Activated B cell treated with CpG ODN at 0.5 μM for 24 hours (primary cell): ENCODE measurements at regions not wholly inside any gene's neighbourhood (a gene's known extent, or its start where the extent isn't known, plus 50 kb on each side); places are given as distances from the start of the nearest gene placed in this dataset.

Source experiments
- ATAC-seq: fragments of 200-7000 bp; cut with Tn5 transposase; one replicate; pipeline ENCODE4 v1.10.0; 2021; ENCODE audit warnings: low read depth, mild to moderate bottlenecking, moderate library complexity
- CTCF ChIA-PET: fragments of 350-600 bp; sonication (Branson Sonifier 250); formaldehyde crosslinking; loops from one replicate; lab custom pipeline; 2021; ENCODE audit warnings: antibody characterized with exemption; lab: Charles Lee
- POLR2A ChIA-PET: fragments of 350-600 bp; sonication (Branson Sonifier 250); formaldehyde crosslinking; loops from one replicate; lab custom pipeline; 2021; ENCODE audit warnings: antibody characterized with exemption; lab: Charles Lee
- DNase-seq: peaks from one replicate; pipeline ENCODE4 v3.0.0; 2022
- H3K27ac Mint-ChIP-seq: one replicate; pipeline ENCODE4 v1.8.0; 2020; ENCODE audit warnings: mixed read lengths
- H3K27me3 Mint-ChIP-seq: one replicate; pipeline ENCODE4 v1.8.0; 2021; ENCODE audit warnings: mixed read lengths
- H3K36me3 Mint-ChIP-seq: one replicate; pipeline ENCODE4 v1.8.0; 2021; ENCODE audit warnings: low read depth, mixed read lengths
- H3K4me1 Mint-ChIP-seq: one replicate; pipeline ENCODE4 v1.8.0; 2021; ENCODE audit warnings: mixed read lengths
- H3K4me3 Mint-ChIP-seq: one replicate; pipeline ENCODE4 v1.8.0; 2020; ENCODE audit warnings: mild to moderate bottlenecking, mixed read lengths
- H3K9me3 Mint-ChIP-seq: one replicate; pipeline ENCODE4 v1.8.0; 2020; ENCODE audit warnings: mixed read lengths
- intact Hi-C: fragments of 100-400 bp; cut with micrococcal nuclease; formaldehyde crosslinking; loops from one replicate; pipeline ENCODE4 v1.15.1; 2024
- TF ChIP-seq, protein P1 (sequence below): fragments of 200-600 bp; IDR thresholded peaks from one replicate; pipeline ENCODE4 v1.8.0; 2022; ENCODE audit warnings: antibody characterized with exemption, mild to moderate bottlenecking

DNA sequence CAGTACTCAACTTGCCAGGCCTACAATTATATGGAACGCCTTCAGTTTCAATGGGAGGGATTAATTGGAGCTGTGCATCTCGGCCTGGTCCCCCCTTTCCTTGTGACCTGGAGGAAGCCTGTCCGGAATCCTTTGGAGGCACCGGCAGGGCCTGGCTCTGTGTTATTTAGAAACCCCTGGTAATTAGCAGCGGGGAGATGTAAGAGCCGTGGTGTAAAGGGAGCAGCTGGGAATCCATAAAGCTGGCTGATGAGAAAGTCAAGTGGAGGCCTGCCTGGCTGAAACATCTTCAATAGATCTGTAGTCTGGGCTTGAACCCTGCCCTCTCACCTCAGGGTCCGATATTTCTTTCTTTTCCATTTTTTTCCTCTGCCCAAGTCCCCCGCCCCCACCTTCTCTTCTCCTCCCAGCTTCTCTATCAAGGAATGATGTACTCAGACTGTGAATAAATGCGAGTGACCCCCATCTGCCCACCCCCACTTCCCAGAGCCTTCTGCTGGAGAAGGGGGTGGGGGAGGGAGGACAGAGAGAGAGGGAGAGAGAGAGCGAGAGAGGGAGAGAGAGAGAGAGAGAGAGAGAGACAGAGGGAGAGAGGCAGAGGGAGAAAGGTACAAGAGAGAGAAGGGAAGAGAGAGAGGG lies 495.5 kb upstream of the ZFHX3 start:
- no peak overlapping the region for H3K27ac Mint-ChIP-seq
- no peak for ATAC-seq
- TF ChIP-seq, protein P1, sequence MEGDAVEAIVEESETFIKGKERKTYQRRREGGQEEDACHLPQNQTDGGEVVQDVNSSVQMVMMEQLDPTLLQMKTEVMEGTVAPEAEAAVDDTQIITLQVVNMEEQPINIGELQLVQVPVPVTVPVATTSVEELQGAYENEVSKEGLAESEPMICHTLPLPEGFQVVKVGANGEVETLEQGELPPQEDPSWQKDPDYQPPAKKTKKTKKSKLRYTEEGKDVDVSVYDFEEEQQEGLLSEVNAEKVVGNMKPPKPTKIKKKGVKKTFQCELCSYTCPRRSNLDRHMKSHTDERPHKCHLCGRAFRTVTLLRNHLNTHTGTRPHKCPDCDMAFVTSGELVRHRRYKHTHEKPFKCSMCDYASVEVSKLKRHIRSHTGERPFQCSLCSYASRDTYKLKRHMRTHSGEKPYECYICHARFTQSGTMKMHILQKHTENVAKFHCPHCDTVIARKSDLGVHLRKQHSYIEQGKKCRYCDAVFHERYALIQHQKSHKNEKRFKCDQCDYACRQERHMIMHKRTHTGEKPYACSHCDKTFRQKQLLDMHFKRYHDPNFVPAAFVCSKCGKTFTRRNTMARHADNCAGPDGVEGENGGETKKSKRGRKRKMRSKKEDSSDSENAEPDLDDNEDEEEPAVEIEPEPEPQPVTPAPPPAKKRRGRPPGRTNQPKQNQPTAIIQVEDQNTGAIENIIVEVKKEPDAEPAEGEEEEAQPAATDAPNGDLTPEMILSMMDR = no peak
- H3K9me3 Mint-ChIP-seq = no peaks in the 10 kb centered on the region
- DNase-seq = no peak
- H3K27me3 Mint-ChIP-seq = peaks cover 38% of the 10 kb centered on the region
- H3K4me3 Mint-ChIP-seq = no peak overlapping the region
- CTCF ChIA-PET = no interaction called here
- POLR2A ChIA-PET = no interaction called here
- no peaks in the 10 kb centered on the region for H3K4me1 Mint-ChIP-seq
- no peaks in the 10 kb centered on the region for H3K36me3 Mint-ChIP-seq
- intact Hi-C loops = no loop called here

DNA sequence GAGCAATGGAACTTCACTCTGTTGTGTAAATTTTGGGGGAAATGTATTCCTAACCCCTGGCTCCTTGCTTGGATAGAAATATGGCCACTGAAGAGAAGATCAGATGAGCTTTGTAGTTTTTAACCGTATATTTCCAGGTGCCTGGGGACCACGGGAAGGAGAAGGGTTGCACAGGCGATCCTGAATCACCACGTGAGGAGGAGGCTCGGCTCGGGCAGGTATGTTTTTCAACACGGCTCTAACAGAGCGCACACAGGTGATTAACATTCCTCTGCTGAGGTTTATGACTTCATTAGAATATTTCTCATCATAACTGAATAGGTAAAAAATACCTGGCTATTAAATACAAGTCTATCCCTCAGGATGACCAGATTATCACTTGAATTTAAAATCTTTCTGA lies 495.0 kb upstream of the ZFHX3 start:
- ATAC-seq (no peak), DNase-seq (no peak)
- Mint-ChIP-seq H3K27me3 (peaks cover 35% of the 10 kb centered on the region), H3K4me3 (no peak overlapping the region), H3K9me3 (no peaks in the 10 kb centered on the region), H3K27ac (no peak overlapping the region), H3K36me3 (no peaks in the 10 kb centered on the region), H3K4me1 (no peaks in the 10 kb centered on the region)
- POLR2A ChIA-PET = no interaction called here
- TF ChIP-seq, protein P1 = no peak
- CTCF ChIA-PET = no interaction called here
- intact Hi-C loops = no loop called here

DNA sequence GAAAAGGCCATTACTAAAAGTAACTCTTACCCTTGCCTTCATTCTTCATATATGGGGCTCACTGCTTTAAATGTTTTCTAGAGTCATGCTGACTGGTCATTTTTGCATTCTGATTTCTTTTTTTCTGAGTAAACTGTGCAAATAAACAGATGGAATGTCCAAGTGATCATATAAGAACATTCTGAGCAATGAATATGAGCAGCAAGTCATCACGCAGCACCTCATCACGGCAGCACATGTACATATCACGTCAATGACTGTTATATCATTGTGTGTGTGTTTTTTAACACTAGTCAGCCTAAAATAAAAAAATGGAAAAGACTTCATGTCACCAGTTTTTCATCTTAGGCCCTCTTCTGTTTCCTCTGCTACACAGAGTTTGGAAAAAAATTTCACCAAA lies 490.0 kb upstream of the ZFHX3 start:
- no peak for DNase-seq
- Mint-ChIP-seq H3K9me3 (no peaks in the 10 kb centered on the region), H3K36me3 (no peaks in the 10 kb centered on the region), H3K27me3 (peaks cover 7% of the 10 kb centered on the region), H3K27ac (no peak overlapping the region), H3K4me3 (no peak overlapping the region), H3K4me1 (no peaks in the 10 kb centered on the region)
- TF ChIP-seq, protein P1 = no peak
- CTCF ChIA-PET = no interaction called here
- intact Hi-C loops = no loop called here
- POLR2A ChIA-PET = no interaction called here
- ATAC-seq = no peak

DNA sequence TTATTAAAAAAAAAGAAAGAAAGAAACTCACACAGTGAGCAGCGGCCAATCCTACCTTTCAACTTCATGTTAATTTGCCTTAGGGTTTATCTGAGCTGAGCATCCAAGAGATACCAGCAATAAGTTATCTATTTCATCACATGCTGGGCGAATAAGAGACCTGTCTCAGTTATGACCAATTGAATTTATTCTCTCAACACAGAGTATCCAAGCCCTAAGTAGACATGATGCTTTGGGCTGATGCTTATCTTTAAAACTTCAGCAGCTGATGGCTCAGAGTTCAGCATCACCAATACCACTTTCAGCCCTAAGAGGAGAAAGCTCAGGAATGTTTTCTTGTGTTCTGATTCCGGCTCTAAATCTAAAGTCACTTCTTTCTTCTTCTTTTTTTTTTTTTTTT lies 489.0 kb upstream of the ZFHX3 start:
- Mint-ChIP-seq H3K4me1 (no peaks in the 10 kb centered on the region), H3K27me3 (peaks cover 4% of the 10 kb centered on the region), H3K27ac (no peak overlapping the region), H3K36me3 (no peaks in the 10 kb centered on the region), H3K4me3 (no peak overlapping the region), H3K9me3 (no peaks in the 10 kb centered on the region)
- no peak for ATAC-seq
- intact Hi-C loops = no loop called here
- CTCF ChIA-PET = no interaction called here
- POLR2A ChIA-PET = no interaction called here
- TF ChIP-seq, protein P1 = no peak
- no peak for DNase-seq

DNA sequence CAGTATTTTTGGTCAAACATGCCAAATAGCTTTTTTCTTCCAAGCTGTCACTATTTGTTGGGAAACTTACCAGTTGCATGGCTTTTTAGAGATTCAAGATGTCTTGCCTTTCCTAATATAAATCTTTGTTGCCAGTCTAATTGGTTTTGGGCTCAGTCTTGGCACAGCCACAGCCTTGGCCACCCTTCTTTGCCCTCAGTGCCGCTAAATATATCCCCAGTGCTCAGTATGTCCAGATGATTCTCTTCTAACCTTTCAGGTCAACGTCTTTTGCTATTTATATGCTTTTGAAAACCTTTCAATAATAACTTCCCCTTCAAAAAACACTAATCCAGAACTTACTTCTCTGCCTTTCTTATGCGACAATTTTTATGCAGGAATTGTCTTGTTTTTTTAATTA lies 483.1 kb upstream of the ZFHX3 start:
- H3K4me3 Mint-ChIP-seq = no peak overlapping the region
- H3K27ac Mint-ChIP-seq = no peak overlapping the region
- no peak for DNase-seq

More for the DNA sequence above, 483.1 kb upstream of the ZFHX3 start:
- TF ChIP-seq, protein P1 = no peak
- intact Hi-C loops = no loop called here
- H3K9me3 Mint-ChIP-seq = peaks cover 2% of the 10 kb centered on the region
- ATAC-seq = no peak
- no peaks in the 10 kb centered on the region for H3K4me1 Mint-ChIP-seq
- H3K27me3 Mint-ChIP-seq = no peaks in the 10 kb centered on the region
- CTCF ChIA-PET = no interaction called here
- POLR2A ChIA-PET = interaction anchor here (0.7 kb wide), 1 partner anchor 1499 kb away, joined by 3 read pairs; no protein-coding TSS in a partner anchor
- H3K36me3 Mint-ChIP-seq = no peaks in the 10 kb centered on the region
